Ishikawa (cell line): ENCODE measurements at regions not wholly inside any gene's neighbourhood (a gene's known extent, or its start where the extent isn't known, plus 50 kb on each side); places are given as distances from the start of the nearest gene placed in this dataset.

ENCODE experiments used
- CEBPB ChIP-seq: IDR thresholded peaks from 2 replicates; pipeline ENCODE4 v1.6.1; 2012
- EP300 ChIP-seq: IDR thresholded peaks from 2 replicates; pipeline ENCODE4 v1.6.1; 2012; ENCODE audit warnings: borderline replicate concordance
- MAX ChIP-seq: IDR thresholded peaks from 2 replicates; pipeline ENCODE4 v1.6.1; 2012
- NFIC ChIP-seq: IDR thresholded peaks from 2 replicates; pipeline ENCODE4 v1.6.1; 2012
- RAD21 ChIP-seq: IDR thresholded peaks from 2 replicates; pipeline ENCODE4 v1.6.1; 2012; ENCODE audit warnings: low read depth
- REST ChIP-seq: IDR thresholded peaks from 2 replicates; pipeline ENCODE4 v1.6.1; 2012; ENCODE audit warnings: low read depth, mild to moderate bottlenecking
- TAF1 ChIP-seq: IDR thresholded peaks from 2 replicates; pipeline ENCODE4 v1.6.1; 2012; ENCODE audit warnings: low read depth, mild to moderate bottlenecking
- TCF12 ChIP-seq: IDR thresholded peaks from 2 replicates; pipeline ENCODE4 v1.6.1; 2012; ENCODE audit warnings: low read depth
- YY1 ChIP-seq: IDR thresholded peaks from 2 replicates; pipeline ENCODE4 v1.6.1; 2012; ENCODE audit warnings: low read depth

GRCh38 chr1:193419295-193419694, 232.9 kb upstream of the B3GALT2 start:
- TF ChIP-seq REST (no peak), NFIC (no peak), TAF1 (no peak), MAX (no peak), EP300 (no peak), YY1 (no peak), TCF12 (no peak), RAD21 (no peak), CEBPB (no peak)
